SW 1271 (cell line): ENCODE measurements at regions not wholly inside any gene's neighbourhood (a gene's known extent, or its start where the extent isn't known, plus 50 kb on each side); places are given as distances from the start of the nearest gene placed in this dataset.

Experiments used
- DNase-seq, 2 experiments: peaks; one replicate each; lab custom pipeline; 2025; lab: John Stamatoyannopoulos, UW

GRCh38 chr7:132733860-132734259 is 157.6 kb upstream of the PLXNA4 start:
- DNase-seq = no peak

GRCh38 chr7:132732321-132732865 is 156.1 kb upstream of the PLXNA4 start:
- DNase-seq = no peak

GRCh38 chr7:132730105-132730504 is 153.8 kb upstream of the PLXNA4 start:
- no peak for DNase-seq

- no peak for DNase-seq
Observed at GRCh38 chr7:132723506-132724081, 147.3 kb upstream of the PLXNA4 start.

- DNase-seq = no peak
Observed at GRCh38 chr7:132720835-132721234, 144.6 kb upstream of the PLXNA4 start.

GRCh38 chr7:132713893-132714292 is 137.6 kb upstream of the PLXNA4 start:
- no peak for DNase-seq

- peak in 1 of 2 experiments; percentile 20 for DNase-seq
Observed at GRCh38 chr7:132709971-132710567, 133.8 kb upstream of the PLXNA4 start.

GRCh38 chr7:132708470-132708869 is 132.2 kb upstream of the PLXNA4 start:
- DNase-seq = no peak

GRCh38 chr7:132705146-132705545 is 128.9 kb upstream of the PLXNA4 start:
- DNase-seq = no peak

- no peak for DNase-seq
Observed at GRCh38 chr7:132703742-132704141, 127.5 kb upstream of the PLXNA4 start.

- no peak for DNase-seq
Observed at GRCh38 chr7:132697003-132697402, 120.7 kb upstream of the PLXNA4 start.

- no peak for DNase-seq
Observed at GRCh38 chr7:132696332-132696731, 120.1 kb upstream of the PLXNA4 start.

- no peak for DNase-seq
Observed at GRCh38 chr7:132691201-132691600, 114.9 kb upstream of the PLXNA4 start.

GRCh38 chr7:132690174-132690573 is 113.9 kb upstream of the PLXNA4 start:
- DNase-seq = no peak

- DNase-seq = no peak
Observed at GRCh38 chr7:132687981-132688383, 111.7 kb upstream of the PLXNA4 start.

GRCh38 chr7:132687016-132687415 is 110.7 kb upstream of the PLXNA4 start:
- no peak for DNase-seq

- no peak for DNase-seq
Observed at GRCh38 chr7:132685277-132685676, 109.0 kb upstream of the PLXNA4 start.

- DNase-seq = no peak
Observed at GRCh38 chr7:132683896-132684690, 107.8 kb upstream of the PLXNA4 start.

- DNase-seq = no peak
Observed at GRCh38 chr7:132681951-132682350, 105.7 kb upstream of the PLXNA4 start.

GRCh38 chr7:132680590-132680989 is 104.3 kb upstream of the PLXNA4 start:
- DNase-seq = no peak

GRCh38 chr7:132678656-132679055 is 102.4 kb upstream of the PLXNA4 start:
- no peak for DNase-seq

GRCh38 chr7:132677918-132678317 is 101.6 kb upstream of the PLXNA4 start:
- no peak for DNase-seq
